Gastrocnemius medialis (tissue), 4 donors: ENCODE measurements at regions not wholly inside any gene's neighbourhood (a gene's known extent, or its start where the extent isn't known, plus 50 kb on each side); places are given as distances from the start of the nearest gene placed in this dataset.

Source experiments
- CTCF ChIP-seq, 5 experiments: fragments of 450-650 bp in 3 of 5; fragments of 200-600 bp in 2 of 5; sonication (generic) in 2 of 5; IDR thresholded peaks in 4 of 5; conservative IDR thresholded peaks in 1 of 5; 1 replicate in 4 of 5; 2 replicates in 1 of 5; pipeline ENCODE4 v1.5.1; 2016 to 2019; ENCODE audit warnings: antibody characterized with exemption in 5 of 5, mild to moderate bottlenecking in 3 of 5, moderate library complexity in 3 of 5
- POLR2A ChIP-seq, 2 donors: fragments of 450-650 bp; IDR thresholded peaks; one replicate each; pipeline ENCODE4 v1.6.1; 2017; ENCODE audit warnings: antibody characterized with exemption in 2 of 2, mild to moderate bottlenecking in 2 of 2, moderate library complexity in 2 of 2

- TF ChIP-seq POLR2A (IDR thresholded peaks at IDR 0.05) (no peak), CTCF (IDR thresholded peaks at IDR 0.05 in 4 of 5, conservative IDR thresholded peaks at IDR 0.05 in 1 of 5) (no peak)
These were observed 290.0 kb downstream of the KCTD12 start for GRCh38 chr13:76596216-76596615.
